ENCODE measurements at regions not wholly inside any gene's neighbourhood (a gene's known extent, or its start where the extent isn't known, plus 50 kb on each side); places are given as distances from the start of the nearest gene placed in this dataset.

DNA sequence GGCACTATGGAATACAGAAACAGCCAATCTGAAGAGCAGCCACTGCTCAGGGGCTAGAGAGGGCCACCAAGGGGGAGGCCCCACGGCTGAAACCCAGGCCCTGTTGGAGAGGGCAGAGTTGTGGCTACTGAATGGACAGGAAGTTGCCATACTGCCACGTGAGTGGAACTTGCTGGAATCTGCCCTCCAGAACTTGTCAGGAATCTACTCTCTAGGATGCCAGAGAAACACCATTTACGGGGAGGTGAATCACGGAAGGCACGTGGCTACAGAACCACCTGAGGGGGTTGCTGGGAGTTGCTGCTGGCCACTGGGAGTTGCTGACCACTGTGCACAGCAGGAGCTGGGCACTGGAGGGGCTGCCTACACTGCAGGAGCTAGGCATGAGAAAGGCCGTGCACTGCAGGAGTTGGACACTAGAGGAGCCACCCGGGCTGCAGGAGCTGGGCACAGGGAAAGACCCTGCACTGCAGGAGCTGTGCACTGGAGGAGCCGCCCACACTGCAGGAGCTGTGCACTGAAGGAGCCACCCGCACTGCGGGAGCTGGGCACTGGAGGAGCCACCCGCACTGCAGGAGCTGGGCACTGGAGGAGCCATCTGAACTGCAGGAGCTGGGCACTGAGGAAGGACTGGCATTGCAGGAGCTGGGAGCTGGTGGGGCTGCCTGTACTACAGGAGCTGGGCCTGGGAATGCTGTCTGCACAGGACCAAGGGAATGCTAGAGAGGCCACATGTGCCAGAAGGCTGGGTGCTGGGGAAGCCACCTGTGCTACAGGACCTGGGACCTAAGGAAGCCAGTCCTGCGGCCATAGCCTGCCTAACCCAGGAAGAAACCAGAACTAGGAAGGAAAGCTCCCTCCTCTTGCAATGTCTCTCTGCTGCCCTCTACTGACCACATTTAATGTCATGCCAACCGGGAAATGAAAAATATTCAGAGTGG is 343.4 kb downstream of the MATN1 start:
- H3K4me1 ChIP-seq (ENCODE audit: control insufficient read depth, insufficient read depth, low read length) = no peaks in the 10 kb centered on the region
- ChIA-PET CTCF (interaction anchor here (0.5 to 4.0 kb wide), 26 partner anchors 9 to 1788 kb away, joined by 3 to 17 read pairs (median 4); no protein-coding TSS in a partner anchor), POLR2A (no interaction called here), RAD21 (ENCODE audit: unreplicated experiment) (interaction anchor here (0.9 to 1.6 kb wide), 4 partner anchors 20 to 587 kb away, joined by 3 to 7 read pairs (median 3); no protein-coding TSS in a partner anchor), SMC1A (ENCODE audit: uncharacterized antibody, unreplicated experiment) (interaction anchor here (1.0 to 2.1 kb wide), 3 partner anchors 587 to 1048 kb away, joined by 3 to 6 read pairs (median 3); no protein-coding TSS in a partner anchor)
- FAIRE-seq (peak; percentile 93), DNase-seq (ENCODE audit: low read depth, low spot score) (peak; percentile 19), ATAC-seq (peak; percentile 79)
- H3K4me3 ChIP-seq = no peak overlapping the region
- intact Hi-C loops (cut with micrococcal nuclease; ENCODE audit: unreplicated experiment) (loop anchor here (2.0 kb wide), 1 partner anchor 1143 kb away; the partner anchor contains the start of gene PTPRU), in situ Hi-C loops (cut with MboI) (no loop called here)
- H2AFZ ChIP-seq (ENCODE audit: control insufficient read depth, low read depth, low read length) = peak overlapping the region; percentile 19; the same call in 1 of the 2 replicates
- H3K27me3 ChIP-seq (replicated peaks in 1 of 2; ENCODE audit: control insufficient read depth in 2 of 2, insufficient read depth in 2 of 2, low read length in 1 of 2) = peaks cover 0 to 2% of the 10 kb centered on the region in 2 experiments; a peak in 1 of 4 replicates
- H3K27ac ChIP-seq (ENCODE audit: control insufficient read depth, insufficient read depth) = no peak overlapping the region
- no peak overlapping the region for H3K9ac ChIP-seq (ENCODE audit: control insufficient read depth, insufficient read depth, low read length)
- no TSS peak for BruUV-seq (replicated peaks)
- WGBS (ENCODE audit: insufficient coverage, insufficient replicate concordance, low lambda C conversion rate, missing lambda C conversion rate) = 24% methylated on average over 13 of the region's 13 CpGs
- no peaks in the 10 kb centered on the region for H3K36me3 ChIP-seq (ENCODE audit: control insufficient read depth in 2 of 2, insufficient read depth in 2 of 2, low read length in 1 of 2)
- no peak overlapping the region for H3K4me2 ChIP-seq (ENCODE audit: control insufficient read depth, insufficient read depth)
- H4K20me1 ChIP-seq (ENCODE audit: control insufficient read depth, insufficient read depth) = no peaks in the 10 kb centered on the region
- H3K79me2 ChIP-seq (ENCODE audit: control insufficient read depth, insufficient read depth, low read length) = no peaks in the 10 kb centered on the region
- H3K9me3 ChIP-seq (replicated peaks; ENCODE audit: control insufficient read depth, insufficient read depth, low read length) = no peaks in the 10 kb centered on the region
- no peak for TF ChIP-seq NR2C1 (IDR thresholded peaks at IDR 0.05)
- peak; percentile 66; the same call in 1 of the 2 replicates for TF ChIP-seq SMC3 (IDR thresholded peaks at IDR 0.05; ENCODE audit: borderline replicate concordance, low read length)
- TF ChIP-seq YBX1 (IDR thresholded peaks at IDR 0.05) = no peak
- TF ChIP-seq ZNF384 (IDR thresholded peaks at IDR 0.05; ENCODE audit: borderline replicate concordance, low read depth, low read length) = no peak
- TF ChIP-seq SRF (IDR thresholded peaks at IDR 0.05; ENCODE audit: low read depth in 2 of 2, low read length in 2 of 2) = no peak
- TF ChIP-seq IRF4 (IDR thresholded peaks at IDR 0.05; ENCODE audit: low read depth, low read length) = 0 out of 2 replicates have a peak, but pooled peaks have one; percentile 31
- TF ChIP-seq RAD21 (IDR thresholded peaks at IDR 0.05; ENCODE audit: insufficient read depth, low read depth, low read length) = peak; percentile 76
- TF ChIP-seq POU2F2 (IDR thresholded peaks at IDR 0.05; ENCODE audit: borderline replicate concordance, low read depth, low read length) = peak; percentile 26; the same call in 1 of the 3 replicates
- TF ChIP-seq, protein P1, sequence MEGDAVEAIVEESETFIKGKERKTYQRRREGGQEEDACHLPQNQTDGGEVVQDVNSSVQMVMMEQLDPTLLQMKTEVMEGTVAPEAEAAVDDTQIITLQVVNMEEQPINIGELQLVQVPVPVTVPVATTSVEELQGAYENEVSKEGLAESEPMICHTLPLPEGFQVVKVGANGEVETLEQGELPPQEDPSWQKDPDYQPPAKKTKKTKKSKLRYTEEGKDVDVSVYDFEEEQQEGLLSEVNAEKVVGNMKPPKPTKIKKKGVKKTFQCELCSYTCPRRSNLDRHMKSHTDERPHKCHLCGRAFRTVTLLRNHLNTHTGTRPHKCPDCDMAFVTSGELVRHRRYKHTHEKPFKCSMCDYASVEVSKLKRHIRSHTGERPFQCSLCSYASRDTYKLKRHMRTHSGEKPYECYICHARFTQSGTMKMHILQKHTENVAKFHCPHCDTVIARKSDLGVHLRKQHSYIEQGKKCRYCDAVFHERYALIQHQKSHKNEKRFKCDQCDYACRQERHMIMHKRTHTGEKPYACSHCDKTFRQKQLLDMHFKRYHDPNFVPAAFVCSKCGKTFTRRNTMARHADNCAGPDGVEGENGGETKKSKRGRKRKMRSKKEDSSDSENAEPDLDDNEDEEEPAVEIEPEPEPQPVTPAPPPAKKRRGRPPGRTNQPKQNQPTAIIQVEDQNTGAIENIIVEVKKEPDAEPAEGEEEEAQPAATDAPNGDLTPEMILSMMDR (IDR thresholded peaks at IDR 0.05 in 2 of 3, conservative IDR thresholded peaks at IDR 0.05 in 1 of 3; ENCODE audit: control insufficient read depth in 2 of 3, extremely low read depth in 1 of 3, insufficient read depth in 1 of 3, low read depth in 3 of 3, low read length in 3 of 3) = peak; percentile 72 to 90 (median 90)
- TF ChIP-seq YY1 (IDR thresholded peaks at IDR 0.05; ENCODE audit: low read depth, low read length) = 0 out of 2 replicates have a peak, but pooled peaks have one; percentile 16
- TF ChIP-seq RUNX3 (IDR thresholded peaks at IDR 0.05; ENCODE audit: low read length) = peak; percentile 77
